ENCODE measurements at regions not wholly inside any gene's neighbourhood (a gene's known extent, or its start where the extent isn't known, plus 50 kb on each side); places are given as distances from the start of the nearest gene placed in this dataset.

- Mint-ChIP-seq H3K36me3 (ENCODE audit: low read depth) (no peaks in the 10 kb centered on the region), H3K4me1 (ENCODE audit: low read depth) (no peaks in the 10 kb centered on the region), H3K27me3 (ENCODE audit: low read depth) (no peaks in the 10 kb centered on the region), H3K9me3 (ENCODE audit: low read depth) (no peaks in the 10 kb centered on the region), H3K4me3 (ENCODE audit: unreplicated experiment) (no peak overlapping the region), H3K27ac (ENCODE audit: unreplicated experiment) (no peak overlapping the region)
- no peak for DNase-seq (ENCODE audit: low spot score)
- TF ChIP-seq CTCF (IDR thresholded peaks at IDR 0.05): no peak
These were observed 722.5 kb upstream of the PRKX start for GRCh38 chrX:4435905-4436304.

GRCh38 chrX:4397471-4397870 lies 684.0 kb upstream of the PRKX start:
- Mint-ChIP-seq H3K27me3 (ENCODE audit: low read depth) (no peaks in the 10 kb centered on the region), H3K9me3 (ENCODE audit: low read depth) (peaks cover 35% of the 10 kb centered on the region), H3K36me3 (ENCODE audit: low read depth) (no peaks in the 10 kb centered on the region), H3K4me1 (ENCODE audit: low read depth) (no peaks in the 10 kb centered on the region), H3K4me3 (ENCODE audit: unreplicated experiment) (no peak overlapping the region), H3K27ac (ENCODE audit: unreplicated experiment) (no peak overlapping the region)
- no peak for DNase-seq (ENCODE audit: low spot score)
- no peak for TF ChIP-seq CTCF (IDR thresholded peaks at IDR 0.05)

- Mint-ChIP-seq H3K27me3 (ENCODE audit: low read depth) (no peaks in the 10 kb centered on the region), H3K9me3 (ENCODE audit: low read depth) (peaks cover 31% of the 10 kb centered on the region), H3K4me1 (ENCODE audit: low read depth) (no peaks in the 10 kb centered on the region), H3K36me3 (ENCODE audit: low read depth) (no peaks in the 10 kb centered on the region), H3K4me3 (ENCODE audit: unreplicated experiment) (no peak overlapping the region), H3K27ac (ENCODE audit: unreplicated experiment) (no peak overlapping the region)
- no peak for TF ChIP-seq CTCF (IDR thresholded peaks at IDR 0.05)
- DNase-seq (ENCODE audit: low spot score): no peak
These were observed 668.8 kb upstream of the PRKX start for GRCh38 chrX:4382273-4382672.

- H3K36me3 Mint-ChIP-seq (ENCODE audit: low read depth): no peaks in the 10 kb centered on the region
- TF ChIP-seq CTCF (IDR thresholded peaks at IDR 0.05): no peak
These were observed 667.3 kb upstream of the PRKX start for GRCh38 chrX:4380710-4381109.

GRCh38 chrX:4379071-4379470 lies 665.6 kb upstream of the PRKX start:
- TF ChIP-seq CTCF (IDR thresholded peaks at IDR 0.05): no peak
- no peak overlapping the region for H3K4me3 Mint-ChIP-seq (ENCODE audit: unreplicated experiment)
- no peaks in the 10 kb centered on the region for H3K4me1 Mint-ChIP-seq (ENCODE audit: low read depth)
- DNase-seq (ENCODE audit: low spot score): no peak
- H3K27me3 Mint-ChIP-seq (ENCODE audit: low read depth): no peaks in the 10 kb centered on the region
- no peaks in the 10 kb centered on the region for H3K36me3 Mint-ChIP-seq (ENCODE audit: low read depth)
- no peak overlapping the region for H3K27ac Mint-ChIP-seq (ENCODE audit: unreplicated experiment)
- peaks cover 24% of the 10 kb centered on the region for H3K9me3 Mint-ChIP-seq (ENCODE audit: low read depth)

More at GRCh38 chrX:4380710-4381109, 667.3 kb upstream of the PRKX start:
- no peak for DNase-seq (ENCODE audit: low spot score)
- no peaks in the 10 kb centered on the region for H3K27me3 Mint-ChIP-seq (ENCODE audit: low read depth)
- H3K27ac Mint-ChIP-seq (ENCODE audit: unreplicated experiment): no peak overlapping the region
- H3K4me1 Mint-ChIP-seq (ENCODE audit: low read depth): no peaks in the 10 kb centered on the region
- H3K4me3 Mint-ChIP-seq (ENCODE audit: unreplicated experiment): no peak overlapping the region
- H3K9me3 Mint-ChIP-seq (ENCODE audit: low read depth): peaks cover 28% of the 10 kb centered on the region
